Left renal cortex interstitium (tissue), 4 donors: ENCODE measurements at regions not wholly inside any gene's neighbourhood (a gene's known extent, or its start where the extent isn't known, plus 50 kb on each side); places are given as distances from the start of the nearest gene placed in this dataset.
"Not testable (repeated sequence)": the region's sequence is repeated elsewhere in the genome, so short reads cannot be mapped to it uniquely, and the experiment has no call there.

ENCODE experiments used
- DNase-seq, 4 donors: peaks; one replicate each; pipeline ENCODE4 v3.0.0-alpha.2; 2013; ENCODE audit warnings: low read depth in 4 of 4, low spot score in 2 of 4, missing footprints in 1 of 4

- DNase-seq: no peak
Observed at GRCh38 chr6:86744048-86744447, 193.3 kb upstream of the HTR1E start.

- DNase-seq: no peak
Observed at GRCh38 chr6:86738078-86738477, 199.2 kb upstream of the HTR1E start.

- DNase-seq: not testable (repeated sequence)
Observed at GRCh38 chr6:86731631-86732030, 205.7 kb upstream of the HTR1E start.

GRCh38 chr6:86730772-86731171 lies 206.6 kb upstream of the HTR1E start:
- not testable (repeated sequence) for DNase-seq

- DNase-seq: no peak
Observed at GRCh38 chr6:86730216-86730615, 207.1 kb upstream of the HTR1E start.

- no peak for DNase-seq
Observed at GRCh38 chr6:86728976-86729375, 208.4 kb upstream of the HTR1E start.

- DNase-seq: no peak
Observed at GRCh38 chr6:86724695-86725094, 212.6 kb upstream of the HTR1E start.

- DNase-seq: no peak
Observed at GRCh38 chr6:86723729-86724128, 213.6 kb upstream of the HTR1E start.

- DNase-seq: no peak
Observed at GRCh38 chr6:86723151-86723550, 214.2 kb upstream of the HTR1E start.

GRCh38 chr6:86722131-86722530 lies 215.2 kb upstream of the HTR1E start:
- DNase-seq: no peak

GRCh38 chr6:86715676-86716075 lies 221.7 kb upstream of the HTR1E start:
- no peak for DNase-seq

GRCh38 chr6:86712039-86712438 lies 225.3 kb upstream of the HTR1E start:
- no peak for DNase-seq

GRCh38 chr6:86707545-86708120 lies 229.7 kb upstream of the HTR1E start:
- no peak for DNase-seq

GRCh38 chr6:86706449-86706848 lies 230.9 kb upstream of the HTR1E start:
- no peak for DNase-seq

- DNase-seq: not testable (repeated sequence)
Observed at GRCh38 chr6:86701228-86701627, 236.1 kb upstream of the HTR1E start.

- no peak for DNase-seq
Observed at GRCh38 chr6:86686496-86686895, 250.8 kb upstream of the HTR1E start.

GRCh38 chr6:86685230-86685797 lies 252.0 kb upstream of the HTR1E start:
- no peak for DNase-seq

- no peak for DNase-seq
Observed at GRCh38 chr6:86683132-86683908, 254.0 kb upstream of the HTR1E start.

- DNase-seq: no peak
Observed at GRCh38 chr6:86682297-86682696, 255.0 kb upstream of the HTR1E start.

- DNase-seq: not testable (repeated sequence)
Observed at GRCh38 chr6:86681140-86681539, 256.2 kb upstream of the HTR1E start.

- DNase-seq: not testable (repeated sequence)
Observed at GRCh38 chr6:86672125-86672524, 265.2 kb upstream of the HTR1E start.

GRCh38 chr6:86657192-86657591 lies 280.1 kb upstream of the HTR1E start:
- no peak for DNase-seq
